ENCODE measurements at regions not wholly inside any gene's neighbourhood (a gene's known extent, or its start where the extent isn't known, plus 50 kb on each side); places are given as distances from the start of the nearest gene placed in this dataset.

DNA sequence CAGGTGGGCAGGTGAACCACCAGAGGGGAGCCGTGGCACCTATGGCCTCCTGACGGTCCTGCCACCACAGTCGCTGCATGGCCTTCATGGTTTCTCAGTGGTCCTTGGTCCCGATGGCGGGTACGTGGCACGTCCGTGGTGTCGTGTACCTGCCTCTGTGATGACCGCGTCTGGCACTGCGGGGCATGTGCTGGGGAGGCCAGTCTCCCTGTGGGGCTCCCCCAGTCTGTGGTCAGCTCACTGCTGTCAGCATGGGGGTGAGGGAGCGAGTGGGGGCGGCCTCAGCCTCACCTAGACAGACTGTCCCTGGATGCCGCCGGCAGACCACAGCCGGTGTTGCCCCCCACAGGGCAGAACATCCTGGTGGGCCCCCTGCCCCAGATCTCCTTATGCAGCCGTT is 267.2 kb downstream of the SEC23A start:
- no peaks in the 10 kb centered on the region for H3F3A ChIP-seq (ENCODE audit: insufficient read depth, low read depth)
- H3K9me2 ChIP-seq (ENCODE audit: insufficient read depth) = no peaks in the 10 kb centered on the region
- intact Hi-C loops (cut with micrococcal nuclease; ENCODE audit: unreplicated experiment) = no loop called here
- DNase-seq = no peak
- H3K79me2 ChIP-seq (ENCODE audit: low read depth) = no peaks in the 10 kb centered on the region
- H2AFZ ChIP-seq = no peak overlapping the region
- H3K9me3 ChIP-seq (ENCODE audit: insufficient read depth, low read depth) = no peaks in the 10 kb centered on the region
- ChIA-PET CTCF (no interaction called here), POLR2A (ENCODE audit: unreplicated experiment) (no interaction called here)
- H3K36me3 ChIP-seq (ENCODE audit: low read depth) = no peaks in the 10 kb centered on the region
- no peak overlapping the region for H3K4me2 ChIP-seq
- no peak for TF ChIP-seq EZH2 (IDR thresholded peaks at IDR 0.05; ENCODE audit: low read depth)
- TF ChIP-seq, protein P1, sequence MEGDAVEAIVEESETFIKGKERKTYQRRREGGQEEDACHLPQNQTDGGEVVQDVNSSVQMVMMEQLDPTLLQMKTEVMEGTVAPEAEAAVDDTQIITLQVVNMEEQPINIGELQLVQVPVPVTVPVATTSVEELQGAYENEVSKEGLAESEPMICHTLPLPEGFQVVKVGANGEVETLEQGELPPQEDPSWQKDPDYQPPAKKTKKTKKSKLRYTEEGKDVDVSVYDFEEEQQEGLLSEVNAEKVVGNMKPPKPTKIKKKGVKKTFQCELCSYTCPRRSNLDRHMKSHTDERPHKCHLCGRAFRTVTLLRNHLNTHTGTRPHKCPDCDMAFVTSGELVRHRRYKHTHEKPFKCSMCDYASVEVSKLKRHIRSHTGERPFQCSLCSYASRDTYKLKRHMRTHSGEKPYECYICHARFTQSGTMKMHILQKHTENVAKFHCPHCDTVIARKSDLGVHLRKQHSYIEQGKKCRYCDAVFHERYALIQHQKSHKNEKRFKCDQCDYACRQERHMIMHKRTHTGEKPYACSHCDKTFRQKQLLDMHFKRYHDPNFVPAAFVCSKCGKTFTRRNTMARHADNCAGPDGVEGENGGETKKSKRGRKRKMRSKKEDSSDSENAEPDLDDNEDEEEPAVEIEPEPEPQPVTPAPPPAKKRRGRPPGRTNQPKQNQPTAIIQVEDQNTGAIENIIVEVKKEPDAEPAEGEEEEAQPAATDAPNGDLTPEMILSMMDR (conservative IDR thresholded peaks at IDR 0.05) = no peak
- no peaks in the 10 kb centered on the region for H3K27me3 ChIP-seq (ENCODE audit: insufficient read depth, low read depth)
- H3K4me1 ChIP-seq (replicated peaks; ENCODE audit: insufficient read depth) = no peaks in the 10 kb centered on the region
- no peaks in the 10 kb centered on the region for H4K20me1 ChIP-seq (ENCODE audit: insufficient read depth)
- BruUV-seq (replicated peaks) = no TSS peak
- no peak overlapping the region for H3K27ac ChIP-seq
- no peak overlapping the region for H3K4me3 ChIP-seq

DNA sequence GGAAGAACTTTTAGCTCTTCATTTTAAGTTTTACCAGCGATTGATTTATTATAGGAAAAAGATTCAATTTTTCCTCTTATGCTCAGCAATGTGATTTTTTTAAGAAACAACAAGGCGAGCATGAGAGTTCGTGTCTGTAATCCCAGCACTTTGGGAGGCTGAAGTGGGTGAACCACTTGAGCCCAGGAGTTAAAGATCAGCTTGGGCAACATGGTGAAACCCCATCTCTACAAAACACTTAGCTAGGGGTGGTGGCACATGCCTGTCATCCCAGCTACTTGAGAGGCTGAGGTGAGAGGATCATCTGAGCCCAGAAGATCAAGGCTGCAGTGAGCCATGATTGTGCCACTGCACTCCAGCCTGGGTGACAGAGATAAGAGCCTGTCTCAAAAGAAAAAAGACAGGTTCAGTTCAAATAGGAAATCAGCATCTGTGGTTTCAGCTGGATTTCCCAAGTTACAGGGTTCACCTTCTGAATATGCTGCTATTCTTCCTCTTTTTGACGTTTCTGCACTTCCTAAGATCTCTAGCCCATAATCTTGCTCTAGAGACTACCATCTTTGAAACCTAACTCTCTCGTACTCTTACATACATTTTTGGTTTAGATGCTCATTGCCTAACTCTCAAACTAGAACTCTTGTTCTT is 274.7 kb downstream of the SEC23A start:
- H3K9me3 ChIP-seq (ENCODE audit: insufficient read depth, low read depth) = no peaks in the 10 kb centered on the region
- H3K9me2 ChIP-seq (ENCODE audit: insufficient read depth) = no peaks in the 10 kb centered on the region
- H3K4me3 ChIP-seq = no peak overlapping the region
- intact Hi-C loops (cut with micrococcal nuclease; ENCODE audit: unreplicated experiment) = no loop called here
- TF ChIP-seq, protein P1 (conservative IDR thresholded peaks at IDR 0.05) = no peak
- no peak for TF ChIP-seq EZH2 (IDR thresholded peaks at IDR 0.05; ENCODE audit: low read depth)
- ChIA-PET CTCF (no interaction called here), POLR2A (ENCODE audit: unreplicated experiment) (no interaction called here)
- H2AFZ ChIP-seq = no peak overlapping the region
- DNase-seq = no peak
- no TSS peak for BruUV-seq (replicated peaks)
- no peaks in the 10 kb centered on the region for H3K36me3 ChIP-seq (ENCODE audit: low read depth)
- no peaks in the 10 kb centered on the region for H3K79me2 ChIP-seq (ENCODE audit: low read depth)
- no peak overlapping the region for H3K4me2 ChIP-seq
- no peak overlapping the region for H3K27ac ChIP-seq
- no peaks in the 10 kb centered on the region for H3K4me1 ChIP-seq (replicated peaks; ENCODE audit: insufficient read depth)
- no peaks in the 10 kb centered on the region for H3F3A ChIP-seq (ENCODE audit: insufficient read depth, low read depth)
- no peaks in the 10 kb centered on the region for H3K27me3 ChIP-seq (ENCODE audit: insufficient read depth, low read depth)
- no peaks in the 10 kb centered on the region for H4K20me1 ChIP-seq (ENCODE audit: insufficient read depth)

DNA sequence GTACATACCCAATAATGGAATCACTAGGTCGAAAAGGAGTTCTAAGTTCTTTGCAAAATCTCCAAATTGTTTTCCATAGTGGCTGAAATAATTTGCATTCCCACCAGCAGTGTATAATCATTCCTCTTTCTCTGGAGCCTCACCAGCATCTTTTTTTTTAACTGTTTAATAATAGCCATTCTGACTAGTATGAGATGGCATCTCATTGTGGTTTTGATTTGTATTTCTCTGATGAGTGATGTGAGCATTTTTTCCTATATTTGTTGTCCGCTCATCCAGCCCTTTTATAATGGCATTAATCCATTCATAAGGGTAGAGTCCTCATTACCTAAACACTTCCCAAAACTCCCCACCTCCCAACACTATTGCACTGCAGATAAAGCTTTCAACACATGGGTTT is 278.3 kb downstream of the SEC23A start:
- POLR2A ChIA-PET (ENCODE audit: unreplicated experiment) = no interaction called here
- BruUV-seq (replicated peaks) = no TSS peak

More for the DNA sequence above, 278.3 kb downstream of the SEC23A start:
- no peaks in the 10 kb centered on the region for H3K36me3 ChIP-seq (ENCODE audit: low read depth)
- H2AFZ ChIP-seq = no peak overlapping the region
- no peaks in the 10 kb centered on the region for H3K9me2 ChIP-seq (ENCODE audit: insufficient read depth)
- H3F3A ChIP-seq (ENCODE audit: insufficient read depth, low read depth) = no peaks in the 10 kb centered on the region
- intact Hi-C loops (cut with micrococcal nuclease; ENCODE audit: unreplicated experiment) = no loop called here
- TF ChIP-seq EZH2 (IDR thresholded peaks at IDR 0.05; ENCODE audit: low read depth) = no peak
- TF ChIP-seq, protein P1 (conservative IDR thresholded peaks at IDR 0.05) = no peak
- no peak overlapping the region for H3K4me3 ChIP-seq
- DNase-seq = no peak
- H3K4me2 ChIP-seq = no peak overlapping the region
- no peaks in the 10 kb centered on the region for H3K4me1 ChIP-seq (replicated peaks; ENCODE audit: insufficient read depth)
- no peaks in the 10 kb centered on the region for H3K9me3 ChIP-seq (ENCODE audit: insufficient read depth, low read depth)
- H3K79me2 ChIP-seq (ENCODE audit: low read depth) = no peaks in the 10 kb centered on the region
- CTCF ChIA-PET = no interaction called here
- H3K27me3 ChIP-seq (ENCODE audit: insufficient read depth, low read depth) = no peaks in the 10 kb centered on the region
- no peak overlapping the region for H3K27ac ChIP-seq
- H4K20me1 ChIP-seq (ENCODE audit: insufficient read depth) = no peaks in the 10 kb centered on the region
